Pancreas (tissue), 10 donors: ENCODE measurements at regions not wholly inside any gene's neighbourhood (a gene's known extent, or its start where the extent isn't known, plus 50 kb on each side); places are given as distances from the start of the nearest gene placed in this dataset.

Experiments used
- ATAC-seq, 4 donors: fragments of 200-7000 bp; cut with Tn5 transposase; one replicate each; pipeline versions ENCODE4 v1.8.0 to v1.9.1; 2020; ENCODE audit warnings: mild to moderate bottlenecking in 4 of 4, moderate library complexity in 4 of 4
- DNase-seq, 6 donors: peaks; one replicate each; pipeline ENCODE4 v3.0.0-alpha.2; 2020
- FAIRE-seq: peaks from 2 replicates; lab custom pipeline; 2012; peaks lifted over from hg19 to GRCh38; lab: Jason Lieb, UNC
- H3K27ac ChIP-seq, 4 donors: fragments of 200-600 bp; sonication (generic); 1 replicate in 3 of 4; 2 replicates in 1 of 4; pipeline versions ENCODE4 v1.5.0 to v1.8.0; 2020
- H3K27me3 ChIP-seq, 4 donors: fragments of 200-600 bp; one replicate each; pipeline ENCODE4 v1.8.0; 2021
- H3K36me3 ChIP-seq, 3 donors: fragments of 200-600 bp; sonication (generic) in 1 of 3; one replicate each; pipeline versions ENCODE4 v1.5.0 to v1.8.0; 2020 to 2021
- H3K4me1 ChIP-seq, 3 donors: fragments of 200-600 bp; one replicate each; pipeline ENCODE4 v1.8.0; 2021
- H3K4me3 ChIP-seq, 4 donors: fragments of 200-600 bp; sonication (generic) in 2 of 4; one replicate each; pipeline versions ENCODE4 v1.5.0 to v1.8.0; 2020 to 2021
- H3K9me3 ChIP-seq, 4 donors: fragments of 200-600 bp; one replicate each; pipeline ENCODE4 v1.8.0; 2021
- CTCF ChIP-seq, 4 donors: fragments of 200-600 bp; sonication (generic) in 3 of 4; IDR thresholded peaks; one replicate each; pipeline versions ENCODE4 v1.5.0 to v1.8.0; 2021; ENCODE audit warnings: antibody characterized with exemption in 4 of 4
- WGBS, 2 donors: extraction: QIAGEN DNeasy Blood & Tissue Kit; methylation state at CpG; one replicate each; pipeline ENCODE4 v1.1.7; 2013; 5-methylcytosine and 5-hydroxymethylcytosine counted together
- intact Hi-C, 3 donors: fragments of 100-400 bp; cut with DNase I; formaldehyde crosslinking; loops; one replicate each; pipeline versions ENCODE4 v1.11.1 to v1.14.2; 2022
- donor health status: healthy with polysubstance abuse.
- donor health status: DM: no; HTN: no; CAD: no; lungs with moderate emphysema.
- donor health status: DM: no; HTN: no; CAD: no.
- donor health status: control.
- donor health status: control.
- donor health status: Bipolar disorder and iron deficiency.
- donor health status: DM: yes; HTN: yes; CAD: no.
- donor health status: DM: no; HTN: no; CAD: no.
- donor health status: DM: no; HTN: no; CAD: no.
- donor health status: DM: yes; HTN: yes; CAD: no.

- FAIRE-seq (no peak), DNase-seq (no peak), ATAC-seq (no peak)
- no peak for TF ChIP-seq CTCF (IDR thresholded peaks at IDR 0.05)
- H3K27ac ChIP-seq, result no peak overlapping the region
- no peaks in the 10 kb centered on the region for H3K4me1 ChIP-seq
- no peaks in the 10 kb centered on the region for H3K27me3 ChIP-seq
- no peak overlapping the region for H3K4me3 ChIP-seq
- intact Hi-C loops, result no loop called here
- no peaks in the 10 kb centered on the region for H3K9me3 ChIP-seq
- 70 to 74% methylated on average over 4 of the region's 4 CpGs for WGBS, 2 donors
- H3K36me3 ChIP-seq, result no peaks in the 10 kb centered on the region
These were observed 776.9 kb upstream of the ARPP21 start for GRCh38 chr3:34862456-34862855.

GRCh38 chr3:34863485-34863884 lies 775.8 kb upstream of the ARPP21 start:
- intact Hi-C loops, result no loop called here
- Histone ChIP-seq H3K4me3 (no peak overlapping the region), H3K9me3 (no peaks in the 10 kb centered on the region), H3K27ac (no peak overlapping the region), H3K36me3 (no peaks in the 10 kb centered on the region), H3K4me1 (no peaks in the 10 kb centered on the region), H3K27me3 (no peaks in the 10 kb centered on the region)
- FAIRE-seq (no peak), ATAC-seq (no peak), DNase-seq (no peak)
- no peak for TF ChIP-seq CTCF (IDR thresholded peaks at IDR 0.05)
- 38 to 69% methylated on average over 1 of the region's 1 CpG for WGBS, 2 donors

GRCh38 chr3:34864011-34864410 lies 775.3 kb upstream of the ARPP21 start:
- no peak for TF ChIP-seq CTCF (IDR thresholded peaks at IDR 0.05)
- no peaks in the 10 kb centered on the region for H3K9me3 ChIP-seq
- H3K4me3 ChIP-seq, result no peak overlapping the region
- no peaks in the 10 kb centered on the region for H3K36me3 ChIP-seq
- no peak overlapping the region for H3K27ac ChIP-seq
- H3K27me3 ChIP-seq, result no peaks in the 10 kb centered on the region
- FAIRE-seq, result no peak
- H3K4me1 ChIP-seq, result no peaks in the 10 kb centered on the region
- no peak for DNase-seq
- WGBS, 2 donors, result 80 to 94% methylated on average over 3 of the region's 3 CpGs
- intact Hi-C loops, result no loop called here
- ATAC-seq, result no peak

GRCh38 chr3:34865346-34865745 lies 774.0 kb upstream of the ARPP21 start:
- intact Hi-C loops, result no loop called here
- Histone ChIP-seq H3K4me1 (no peaks in the 10 kb centered on the region), H3K27ac (no peak overlapping the region), H3K9me3 (no peaks in the 10 kb centered on the region), H3K27me3 (no peaks in the 10 kb centered on the region), H3K36me3 (no peaks in the 10 kb centered on the region), H3K4me3 (no peak overlapping the region)
- ATAC-seq (no peak), DNase-seq (no peak), FAIRE-seq (no peak)
- WGBS, 2 donors, result 92 to 98% methylated on average over 2 of the region's 2 CpGs
- no peak for TF ChIP-seq CTCF (IDR thresholded peaks at IDR 0.05)

- Histone ChIP-seq H3K4me1 (no peaks in the 10 kb centered on the region), H3K4me3 (no peak overlapping the region), H3K36me3 (no peaks in the 10 kb centered on the region), H3K27ac (no peak overlapping the region), H3K9me3 (no peaks in the 10 kb centered on the region), H3K27me3 (no peaks in the 10 kb centered on the region)
- intact Hi-C loops, result no loop called here
- TF ChIP-seq CTCF (IDR thresholded peaks at IDR 0.05), result no peak
- FAIRE-seq (no peak), ATAC-seq (no peak), DNase-seq (no peak)
- WGBS, 2 donors, result 42 to 50% methylated on average over 1 of the region's 1 CpG
These were observed 770.4 kb upstream of the ARPP21 start for GRCh38 chr3:34868935-34869334.
